ENCODE measurements at regions not wholly inside any gene's neighbourhood (a gene's known extent, or its start where the extent isn't known, plus 50 kb on each side); places are given as distances from the start of the nearest gene placed in this dataset.

DNA sequence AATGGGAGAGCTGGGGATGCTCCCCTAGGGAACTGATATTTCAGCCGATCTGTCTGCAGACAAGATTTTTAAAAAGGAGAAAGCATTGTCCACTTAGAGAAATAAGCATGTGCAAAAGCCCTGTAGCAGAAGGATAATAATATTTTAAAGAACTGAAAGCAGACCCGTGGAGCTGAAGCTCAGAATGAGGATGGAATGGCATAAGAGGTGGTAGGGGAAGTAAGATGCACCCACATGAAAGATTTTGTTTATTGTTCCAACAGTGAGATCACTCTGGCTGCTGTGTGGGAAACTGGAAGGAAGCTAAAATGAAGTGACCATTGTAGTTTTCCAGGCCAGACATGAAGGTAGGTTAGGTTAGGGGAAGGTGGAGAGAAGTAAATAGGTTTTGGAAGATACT lies 266.4 kb upstream of the PRDM1 start:
- TF ChIP-seq CTCF (IDR thresholded peaks at IDR 0.05; ENCODE audit: insufficient read depth, low read length, poor library complexity, severe bottlenecking) (no peak), EZH2phosphoT487 (conservative IDR thresholded peaks at IDR 0.05; ENCODE audit: low read length) (no peak)
